ENCODE measurements at regions not wholly inside any gene's neighbourhood (a gene's known extent, or its start where the extent isn't known, plus 50 kb on each side); places are given as distances from the start of the nearest gene placed in this dataset.
"Not testable (repeated sequence)": the region's sequence is repeated elsewhere in the genome, so short reads cannot be mapped to it uniquely, and the experiment has no call there.

GRCh38 chr5:147098233-147098790 lies 136.5 kb upstream of the STK32A start:
- no peak overlapping the region for H3K27ac ChIP-seq
- TF ChIP-seq ZFX (IDR thresholded peaks at IDR 0.05) (no peak), CTCF (conservative IDR thresholded peaks at IDR 0.05) (peak; percentile 79)

DNA sequence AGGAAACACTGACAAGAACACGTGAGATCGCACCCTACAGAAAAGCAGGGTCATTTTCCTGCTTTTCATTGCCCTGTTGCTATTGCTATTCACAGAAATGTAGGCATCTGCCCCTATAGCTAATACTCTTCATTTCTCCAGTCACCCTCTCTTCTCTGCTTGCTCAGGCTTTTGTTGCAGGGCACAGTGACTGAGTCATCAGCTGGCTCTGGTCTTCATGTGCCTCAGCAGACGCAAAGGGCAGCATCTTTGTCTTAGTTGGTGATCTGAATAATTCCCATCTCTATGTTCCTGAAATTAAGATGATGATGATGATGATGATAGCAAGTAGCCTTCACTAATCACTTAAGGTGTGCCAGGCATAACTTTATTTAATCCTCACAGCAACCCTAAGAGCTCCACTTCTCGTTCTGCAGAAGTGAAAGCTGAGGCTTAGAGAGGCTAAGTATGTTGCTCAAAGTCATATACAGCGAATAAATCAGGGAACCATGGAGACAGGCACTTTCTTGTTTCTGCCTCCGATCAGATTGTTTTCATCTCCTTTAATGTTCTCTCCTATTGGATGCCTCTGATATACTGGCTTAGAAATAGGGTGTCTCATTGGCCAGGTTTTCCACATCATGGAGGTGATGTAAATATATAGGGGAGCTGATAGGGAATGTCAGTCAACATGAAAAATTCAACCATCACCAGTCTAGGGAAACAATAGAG lies 133.0 kb upstream of the STK32A start:
- H3K27ac ChIP-seq: no peak overlapping the region
- TF ChIP-seq ZFX (IDR thresholded peaks at IDR 0.05) (no peak), CTCF (conservative IDR thresholded peaks at IDR 0.05) (no peak)

- TF ChIP-seq CTCF (conservative IDR thresholded peaks at IDR 0.05): no peak
- TF ChIP-seq ZFX (IDR thresholded peaks at IDR 0.05): no peak
- H3K27ac ChIP-seq: no peak overlapping the region
These were observed 121.9 kb upstream of the STK32A start for GRCh38 chr5:147112899-147113298.

DNA sequence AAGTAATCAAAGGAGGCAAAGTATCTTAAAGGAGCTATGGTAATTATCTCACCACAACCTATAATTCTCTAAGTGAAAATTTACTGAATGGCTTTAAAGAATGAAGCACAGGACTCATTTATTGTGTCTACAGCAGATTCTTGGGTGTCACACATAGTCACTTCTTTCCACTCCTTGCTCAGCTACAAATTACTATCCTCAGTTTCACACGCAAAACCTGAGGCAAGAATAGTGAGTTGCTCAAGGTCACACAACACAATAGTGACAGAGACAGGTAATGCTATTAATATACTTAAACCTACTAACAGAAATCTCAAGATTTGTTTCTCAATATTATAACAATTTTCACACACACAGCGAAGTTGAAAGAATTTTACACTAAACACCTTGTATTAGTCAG lies 120.9 kb upstream of the STK32A start:
- no peak overlapping the region for H3K27ac ChIP-seq
- TF ChIP-seq ZFX (IDR thresholded peaks at IDR 0.05) (no peak), CTCF (conservative IDR thresholded peaks at IDR 0.05) (no peak)

- H3K27ac ChIP-seq: not testable (repeated sequence)
These were observed 95.1 kb upstream of the STK32A start for GRCh38 chr5:147139759-147140158.

GRCh38 chr5:147140558-147140957 lies 94.3 kb upstream of the STK32A start:
- TF ChIP-seq CTCF (conservative IDR thresholded peaks at IDR 0.05): no peak
- no peak overlapping the region for H3K27ac ChIP-seq

- not testable (repeated sequence) for H3K27ac ChIP-seq
These were observed 93.2 kb upstream of the STK32A start for GRCh38 chr5:147141580-147141979.

DNA sequence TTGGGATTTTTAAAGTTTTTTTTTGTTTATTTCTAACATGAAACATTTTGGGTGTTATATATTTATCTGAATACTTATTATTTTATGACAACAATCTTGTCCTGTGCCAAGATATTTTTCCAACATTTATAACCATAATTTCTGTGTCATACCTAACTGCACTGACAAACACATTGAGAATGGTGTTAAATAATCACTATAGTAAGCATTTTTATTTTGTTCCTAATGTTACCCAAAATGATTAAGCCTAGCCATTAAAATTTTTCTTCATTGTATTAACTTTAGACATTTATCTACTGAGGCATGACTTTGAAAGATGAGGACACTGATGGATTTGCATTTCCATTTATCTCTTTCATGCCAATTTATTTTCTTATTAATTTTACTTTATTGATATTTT lies 91.6 kb upstream of the STK32A start:
- TF ChIP-seq ZFX (IDR thresholded peaks at IDR 0.05): no peak
- TF ChIP-seq CTCF (conservative IDR thresholded peaks at IDR 0.05): no peak
- H3K27ac ChIP-seq: no peak overlapping the region

All from C4-2B (cell line).